ENCODE measurements at regions not wholly inside any gene's neighbourhood (a gene's known extent, or its start where the extent isn't known, plus 50 kb on each side); places are given as distances from the start of the nearest gene placed in this dataset.

- Histone ChIP-seq H3K27me3 (no peaks in the 10 kb centered on the region), H3K4me3 (no peak overlapping the region), H3K9me3 (no peaks in the 10 kb centered on the region), H3K36me3 (no peaks in the 10 kb centered on the region), H3K4me1 (no peaks in the 10 kb centered on the region), H3K27ac (no peak overlapping the region)
- TF ChIP-seq, protein P1, sequence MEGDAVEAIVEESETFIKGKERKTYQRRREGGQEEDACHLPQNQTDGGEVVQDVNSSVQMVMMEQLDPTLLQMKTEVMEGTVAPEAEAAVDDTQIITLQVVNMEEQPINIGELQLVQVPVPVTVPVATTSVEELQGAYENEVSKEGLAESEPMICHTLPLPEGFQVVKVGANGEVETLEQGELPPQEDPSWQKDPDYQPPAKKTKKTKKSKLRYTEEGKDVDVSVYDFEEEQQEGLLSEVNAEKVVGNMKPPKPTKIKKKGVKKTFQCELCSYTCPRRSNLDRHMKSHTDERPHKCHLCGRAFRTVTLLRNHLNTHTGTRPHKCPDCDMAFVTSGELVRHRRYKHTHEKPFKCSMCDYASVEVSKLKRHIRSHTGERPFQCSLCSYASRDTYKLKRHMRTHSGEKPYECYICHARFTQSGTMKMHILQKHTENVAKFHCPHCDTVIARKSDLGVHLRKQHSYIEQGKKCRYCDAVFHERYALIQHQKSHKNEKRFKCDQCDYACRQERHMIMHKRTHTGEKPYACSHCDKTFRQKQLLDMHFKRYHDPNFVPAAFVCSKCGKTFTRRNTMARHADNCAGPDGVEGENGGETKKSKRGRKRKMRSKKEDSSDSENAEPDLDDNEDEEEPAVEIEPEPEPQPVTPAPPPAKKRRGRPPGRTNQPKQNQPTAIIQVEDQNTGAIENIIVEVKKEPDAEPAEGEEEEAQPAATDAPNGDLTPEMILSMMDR (IDR thresholded peaks at IDR 0.05) = no peak
- DNase-seq (ENCODE audit: low spot score) = no peak
These were observed 751.5 kb downstream of the MAT2B start for GRCh38 chr5:164256954-164257353.

DNA sequence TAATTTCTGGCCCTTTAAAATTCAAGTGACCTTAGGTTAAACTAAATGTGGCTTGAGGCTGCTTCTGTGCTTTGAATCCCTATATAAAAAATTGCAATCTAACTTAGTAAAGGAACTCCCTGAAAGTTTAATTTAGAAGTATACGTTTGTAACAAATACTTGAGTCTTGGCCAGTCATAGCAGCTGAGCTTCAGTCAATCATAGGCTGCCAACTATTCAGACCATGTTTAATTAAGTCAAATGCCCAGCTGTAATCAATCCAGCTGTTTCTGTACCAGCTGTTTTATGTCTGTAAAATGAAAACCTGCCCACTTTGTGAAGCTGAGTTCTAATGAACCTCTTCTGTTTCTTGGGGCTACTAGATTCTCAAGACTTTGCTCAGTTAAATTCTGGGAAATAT is 760.1 kb downstream of the MAT2B start:
- Histone ChIP-seq H3K9me3 (peaks cover 0 to 12% of the 10 kb centered on the region in 2 donors), H3K36me3 (no peaks in the 10 kb centered on the region), H3K4me1 (no peaks in the 10 kb centered on the region), H3K4me3 (no peak overlapping the region), H3K27me3 (no peaks in the 10 kb centered on the region), H3K27ac (no peak overlapping the region)
- no peak for DNase-seq (ENCODE audit: low spot score)
- TF ChIP-seq, protein P1 (IDR thresholded peaks at IDR 0.05) = no peak

- H3K9me3 ChIP-seq = peaks cover 0 to 12% of the 10 kb centered on the region in 2 donors
- H3K4me1 ChIP-seq = no peaks in the 10 kb centered on the region
- DNase-seq (ENCODE audit: low spot score) = no peak
- H3K27me3 ChIP-seq = no peaks in the 10 kb centered on the region
- no peaks in the 10 kb centered on the region for H3K36me3 ChIP-seq
- TF ChIP-seq, protein P1 (IDR thresholded peaks at IDR 0.05) = no peak
- no peak overlapping the region for H3K27ac ChIP-seq
- H3K4me3 ChIP-seq = no peak overlapping the region
These were observed 761.2 kb downstream of the MAT2B start for GRCh38 chr5:164266571-164266970.

GRCh38 chr5:164277720-164278119 is 772.3 kb downstream of the MAT2B start:
- H3K4me3 ChIP-seq = no peak overlapping the region
- H3K27me3 ChIP-seq = no peaks in the 10 kb centered on the region
- TF ChIP-seq, protein P1 (IDR thresholded peaks at IDR 0.05) = no peak
- H3K27ac ChIP-seq = no peak overlapping the region
- no peak for DNase-seq (ENCODE audit: low spot score)
- no peaks in the 10 kb centered on the region for H3K9me3 ChIP-seq
- no peaks in the 10 kb centered on the region for H3K36me3 ChIP-seq
- H3K4me1 ChIP-seq = no peaks in the 10 kb centered on the region

DNA sequence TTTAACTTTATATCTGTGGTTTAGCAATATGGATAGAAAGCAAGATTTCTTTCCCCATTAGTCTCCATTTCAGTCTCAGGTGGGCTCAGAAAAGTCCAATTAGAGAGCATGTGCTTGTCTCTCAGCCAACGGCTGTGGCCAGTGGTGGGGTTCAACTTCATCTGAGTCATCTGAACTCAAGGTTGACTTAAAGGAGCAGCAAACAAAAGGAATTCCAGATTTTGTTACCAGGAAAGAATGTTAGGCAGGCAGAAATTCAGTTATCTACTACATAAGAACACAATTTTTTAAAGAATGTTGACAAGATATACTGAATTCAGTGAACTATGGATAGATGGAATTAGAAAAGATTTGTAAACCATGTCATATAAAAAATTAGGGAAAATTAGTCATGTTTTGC is 784.1 kb downstream of the MAT2B start:
- Histone ChIP-seq H3K4me1 (no peaks in the 10 kb centered on the region), H3K27me3 (no peaks in the 10 kb centered on the region), H3K9me3 (no peaks in the 10 kb centered on the region), H3K36me3 (no peaks in the 10 kb centered on the region), H3K27ac (no peak overlapping the region), H3K4me3 (no peak overlapping the region)
- TF ChIP-seq, protein P1 (IDR thresholded peaks at IDR 0.05) = no peak
- DNase-seq (ENCODE audit: low spot score) = no peak

DNA sequence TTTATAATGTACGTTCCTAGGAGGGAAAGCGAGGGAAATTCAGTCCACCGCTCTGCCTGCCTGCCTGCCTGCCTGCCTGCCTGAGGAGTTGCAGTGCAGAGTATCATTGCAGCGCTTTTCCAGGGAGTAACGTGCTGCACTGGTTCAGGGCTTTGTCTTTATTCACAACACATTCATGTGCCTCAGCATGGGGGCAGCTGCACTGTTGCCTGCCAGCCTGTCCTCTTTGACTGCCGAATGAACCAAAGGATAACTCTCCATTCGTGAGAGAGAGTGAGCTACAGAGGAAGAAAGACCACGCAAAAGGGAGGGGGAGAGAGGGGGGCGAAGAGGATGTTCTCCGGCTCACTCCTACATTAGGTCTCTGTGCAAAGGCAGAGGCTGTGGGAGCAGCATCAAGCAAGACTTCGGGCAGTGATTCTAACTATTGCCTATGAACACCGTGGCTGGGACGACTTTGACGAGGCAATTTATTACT is 791.2 kb downstream of the MAT2B start:
- no peak for DNase-seq (ENCODE audit: low spot score)
- peak overlapping the region in 1 of 2 donors; percentile 4 for H3K4me3 ChIP-seq
- TF ChIP-seq, protein P1 (IDR thresholded peaks at IDR 0.05) = no peak
- no peaks in the 10 kb centered on the region for H3K27me3 ChIP-seq
- no peaks in the 10 kb centered on the region for H3K36me3 ChIP-seq
- no peaks in the 10 kb centered on the region for H3K4me1 ChIP-seq
- H3K27ac ChIP-seq = no peak overlapping the region
- H3K9me3 ChIP-seq = no peaks in the 10 kb centered on the region
